ENCODE measurements at regions not wholly inside any gene's neighbourhood (a gene's known extent, or its start where the extent isn't known, plus 50 kb on each side); places are given as distances from the start of the nearest gene placed in this dataset.
"Not testable (repeated sequence)": the region's sequence is repeated elsewhere in the genome, so short reads cannot be mapped to it uniquely, and the experiment has no call there.

- no peak for DNase-seq (ENCODE audit: low read depth in 2 of 2)
Measured at GRCh38 chrX:140447150-140447549, 57.7 kb downstream of the SOX3 start.

GRCh38 chrX:140440876-140441275 lies 64.0 kb downstream of the SOX3 start:
- no peak for DNase-seq (ENCODE audit: low read depth in 2 of 2)

GRCh38 chrX:140439476-140439875 lies 65.4 kb downstream of the SOX3 start:
- DNase-seq (ENCODE audit: low read depth in 2 of 2), result no peak

- DNase-seq (ENCODE audit: low read depth in 2 of 2), result no peak
Measured at GRCh38 chrX:140434347-140434746, 70.5 kb downstream of the SOX3 start.

- no peak for DNase-seq (ENCODE audit: low read depth in 2 of 2)
Measured at GRCh38 chrX:140433582-140433981, 71.3 kb downstream of the SOX3 start.

- DNase-seq (ENCODE audit: low read depth in 2 of 2), result no peak
Measured at GRCh38 chrX:140432346-140433175, 72.3 kb downstream of the SOX3 start.

- DNase-seq (ENCODE audit: low read depth in 2 of 2), result no peak
Measured at GRCh38 chrX:140431521-140431920, 73.3 kb downstream of the SOX3 start.

GRCh38 chrX:140425712-140426395 lies 79.0 kb downstream of the SOX3 start:
- no peak for DNase-seq (ENCODE audit: low read depth in 2 of 2)

- no peak for DNase-seq (ENCODE audit: low read depth in 2 of 2)
Measured at GRCh38 chrX:140422501-140422900, 82.4 kb downstream of the SOX3 start.

- not testable (repeated sequence) for DNase-seq (ENCODE audit: low read depth in 2 of 2)
Measured at GRCh38 chrX:140402131-140402530, 102.7 kb downstream of the SOX3 start.

- not testable (repeated sequence) for DNase-seq (ENCODE audit: low read depth in 2 of 2)
Measured at GRCh38 chrX:140396326-140396725, 108.5 kb downstream of the SOX3 start.

- DNase-seq (ENCODE audit: low read depth in 2 of 2), result no peak
Measured at GRCh38 chrX:140393507-140393906, 111.4 kb downstream of the SOX3 start.

- no peak for DNase-seq (ENCODE audit: low read depth in 2 of 2)
Measured at GRCh38 chrX:140391313-140391712, 113.6 kb downstream of the SOX3 start.

- no peak for DNase-seq (ENCODE audit: low read depth in 2 of 2)
Measured at GRCh38 chrX:140389331-140389730, 115.5 kb downstream of the SOX3 start.

- DNase-seq (ENCODE audit: low read depth in 2 of 2), result no peak
Measured at GRCh38 chrX:140362861-140363260, 142.0 kb downstream of the SOX3 start.

- DNase-seq (ENCODE audit: low read depth in 2 of 2), result no peak
Measured at GRCh38 chrX:140360924-140361323, 143.9 kb downstream of the SOX3 start.

- DNase-seq (ENCODE audit: low read depth in 2 of 2), result no peak
Measured at GRCh38 chrX:140360284-140360683, 144.6 kb downstream of the SOX3 start.

GRCh38 chrX:140355922-140356321 lies 148.9 kb downstream of the SOX3 start:
- no peak for DNase-seq (ENCODE audit: low read depth in 2 of 2)

- no peak for DNase-seq (ENCODE audit: low read depth in 2 of 2)
Measured at GRCh38 chrX:140355429-140355828, 149.4 kb downstream of the SOX3 start.

GRCh38 chrX:140354431-140355120 lies 150.3 kb downstream of the SOX3 start:
- no peak for DNase-seq (ENCODE audit: low read depth in 2 of 2)

GRCh38 chrX:140346729-140347128 lies 158.1 kb downstream of the SOX3 start:
- no peak for DNase-seq (ENCODE audit: low read depth in 2 of 2)

- DNase-seq (ENCODE audit: low read depth in 2 of 2), result no peak
Measured at GRCh38 chrX:140343226-140343868, 161.5 kb downstream of the SOX3 start.
